Right atrium auricular region (tissue), 2 donors: ENCODE measurements at regions not wholly inside any gene's neighbourhood (a gene's known extent, or its start where the extent isn't known, plus 50 kb on each side); places are given as distances from the start of the nearest gene placed in this dataset.

Experiments
- DNase-seq: peaks from one replicate; pipeline ENCODE4 v3.0.0-alpha.2; 2019; ENCODE audit warnings: low spot score
- H3K27ac ChIP-seq, 2 donors: fragments of 200-600 bp; sonication (generic); 1 replicate in 1 of 2; 2 replicates in 1 of 2; pipeline ENCODE4 v1.5.1; 2016 to 2019
- H3K27me3 ChIP-seq, 2 donors: fragments of 200-600 bp; sonication (generic); one replicate each; pipeline versions ENCODE4 v1.5.1 to v1.6.0; 2017 to 2019
- H3K36me3 ChIP-seq: fragments of 200-600 bp; sonication (generic); one replicate; pipeline ENCODE4 v1.5.1; 2016
- H3K4me1 ChIP-seq, 2 donors: fragments of 200-600 bp; sonication (generic); one replicate each; pipeline versions ENCODE4 v1.5.1 to v1.6.0; 2017 to 2019
- H3K4me3 ChIP-seq, 2 donors: fragments of 200-600 bp; sonication (generic); 1 replicate in 1 of 2; 2 replicates in 1 of 2; pipeline ENCODE4 v1.5.1; 2017 to 2019; ENCODE audit warnings: mild to moderate bottlenecking in 1 of 2, moderate library complexity in 1 of 2
- H3K9me3 ChIP-seq, 2 donors: fragments of 200-600 bp; sonication (generic); one replicate each; pipeline ENCODE4 v1.5.1; 2019
- CTCF ChIP-seq, 2 donors: fragments of 200-600 bp; sonication (generic); IDR thresholded peaks; one replicate each; pipeline ENCODE4 v1.5.1; 2019; ENCODE audit warnings: antibody characterized with exemption in 2 of 2

DNA sequence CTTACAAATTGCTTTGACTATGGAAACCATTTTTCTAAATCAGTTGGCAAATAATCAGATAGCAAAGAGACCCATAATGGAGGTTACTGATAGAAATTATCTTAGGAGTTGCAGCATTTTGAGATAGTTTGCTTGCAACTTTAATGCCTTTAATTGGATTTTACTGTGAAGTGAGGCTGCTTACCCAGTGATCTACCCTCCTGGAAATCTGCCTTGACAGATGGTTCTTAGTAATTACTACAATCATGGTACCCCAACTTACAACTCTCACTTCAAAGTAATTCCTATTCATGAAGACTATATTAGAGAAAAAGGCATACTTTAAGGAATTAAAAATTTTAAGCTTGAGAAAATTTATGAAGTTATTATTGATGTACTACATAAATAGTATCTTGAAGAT is 1288.6 kb upstream of the CDH2 start:
- Histone ChIP-seq H3K4me1 (no peaks in the 10 kb centered on the region), H3K27ac (no peak overlapping the region), H3K9me3 (no peaks in the 10 kb centered on the region), H3K36me3 (no peaks in the 10 kb centered on the region), H3K27me3 (no peaks in the 10 kb centered on the region), H3K4me3 (no peak overlapping the region)
- no peak for DNase-seq
- no peak for TF ChIP-seq CTCF (IDR thresholded peaks at IDR 0.05)

- TF ChIP-seq CTCF (IDR thresholded peaks at IDR 0.05): no peak
- H3K27me3 ChIP-seq: no peaks in the 10 kb centered on the region
- no peaks in the 10 kb centered on the region for H3K4me1 ChIP-seq
- no peaks in the 10 kb centered on the region for H3K9me3 ChIP-seq
- no peak for DNase-seq
- no peak overlapping the region for H3K4me3 ChIP-seq
- no peaks in the 10 kb centered on the region for H3K36me3 ChIP-seq
- H3K27ac ChIP-seq: no peak overlapping the region
Measured at GRCh38 chr18:29459972-29460371, 1283.0 kb upstream of the CDH2 start.

GRCh38 chr18:29457316-29457889 is 1280.5 kb upstream of the CDH2 start:
- no peaks in the 10 kb centered on the region for H3K27me3 ChIP-seq
- no peak overlapping the region for H3K4me3 ChIP-seq
- TF ChIP-seq CTCF (IDR thresholded peaks at IDR 0.05): no peak
- DNase-seq: no peak
- no peak overlapping the region for H3K27ac ChIP-seq
- H3K36me3 ChIP-seq: no peaks in the 10 kb centered on the region
- no peaks in the 10 kb centered on the region for H3K4me1 ChIP-seq
- H3K9me3 ChIP-seq: no peaks in the 10 kb centered on the region

DNA sequence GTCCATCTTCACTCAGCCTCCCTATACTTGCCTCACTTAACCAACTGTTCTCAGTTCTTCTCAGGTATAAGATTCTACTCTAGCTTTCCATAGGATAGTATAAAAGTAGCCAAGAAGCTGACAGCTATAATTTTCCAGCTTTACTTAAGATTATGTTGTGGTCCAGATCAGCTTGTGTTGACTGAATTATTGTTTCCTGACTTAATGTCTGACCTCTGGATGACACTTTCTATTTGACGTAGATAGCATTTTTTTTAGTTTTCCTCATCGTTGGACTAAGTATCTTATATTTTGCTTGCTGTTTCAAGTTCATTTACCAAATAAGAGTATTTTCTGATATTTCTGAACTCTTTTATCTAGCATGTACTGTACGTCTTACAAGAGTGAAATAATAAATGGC is 1272.5 kb upstream of the CDH2 start:
- DNase-seq: no peak
- no peak for TF ChIP-seq CTCF (IDR thresholded peaks at IDR 0.05)
- Histone ChIP-seq H3K27me3 (no peaks in the 10 kb centered on the region), H3K27ac (no peak overlapping the region), H3K4me1 (no peaks in the 10 kb centered on the region), H3K9me3 (no peaks in the 10 kb centered on the region), H3K36me3 (no peaks in the 10 kb centered on the region), H3K4me3 (no peak overlapping the region)

DNA sequence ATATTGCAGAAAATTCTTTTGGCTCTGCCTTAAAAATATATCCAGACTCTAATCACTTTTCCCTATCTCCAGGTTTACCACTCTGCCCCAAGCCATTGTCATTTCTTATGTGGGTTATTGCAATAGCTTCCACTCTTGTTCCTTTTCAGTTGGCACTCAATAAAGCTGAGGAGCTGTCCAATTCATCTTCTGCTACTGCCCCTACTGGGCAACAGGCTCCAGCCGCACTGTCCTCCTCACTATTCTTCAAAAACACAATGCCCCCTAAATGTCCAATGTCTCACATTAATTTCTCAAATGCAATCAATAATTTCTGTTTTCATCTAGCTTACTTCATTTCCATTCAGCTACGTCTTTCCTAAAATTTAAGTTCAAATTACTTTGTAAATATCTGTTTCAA is 1262.5 kb upstream of the CDH2 start:
- DNase-seq: no peak
- Histone ChIP-seq H3K27me3 (no peaks in the 10 kb centered on the region), H3K36me3 (no peaks in the 10 kb centered on the region), H3K4me1 (no peaks in the 10 kb centered on the region), H3K9me3 (no peaks in the 10 kb centered on the region), H3K27ac (no peak overlapping the region), H3K4me3 (no peak overlapping the region)
- TF ChIP-seq CTCF (IDR thresholded peaks at IDR 0.05): no peak

DNA sequence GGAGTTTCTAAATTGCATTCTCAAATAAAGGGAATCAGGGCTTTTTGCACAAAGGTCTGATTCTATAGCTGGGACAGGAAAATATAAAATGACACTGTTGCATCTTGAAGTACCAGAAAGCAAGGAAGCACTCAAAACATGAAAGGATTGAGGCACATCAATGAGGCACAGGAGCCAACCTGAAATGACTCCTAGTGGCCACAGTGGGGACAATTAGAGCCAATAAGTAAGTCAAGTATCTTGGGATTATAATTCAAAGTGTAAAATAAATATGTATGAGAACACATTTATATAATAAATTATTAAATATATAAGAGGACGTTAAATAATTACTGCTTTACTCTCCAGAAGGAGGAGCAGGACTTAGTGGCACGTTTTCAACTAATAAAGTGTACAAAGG is 1259.5 kb upstream of the CDH2 start:
- H3K4me1 ChIP-seq: no peaks in the 10 kb centered on the region
- H3K4me3 ChIP-seq: no peak overlapping the region
- DNase-seq: no peak
- H3K27ac ChIP-seq: no peak overlapping the region
- no peaks in the 10 kb centered on the region for H3K36me3 ChIP-seq
- TF ChIP-seq CTCF (IDR thresholded peaks at IDR 0.05): no peak
- peaks cover 0 to 6% of the 10 kb centered on the region in 2 donors for H3K9me3 ChIP-seq
- H3K27me3 ChIP-seq: no peaks in the 10 kb centered on the region
